ENCODE measurements at regions not wholly inside any gene's neighbourhood (a gene's known extent, or its start where the extent isn't known, plus 50 kb on each side); places are given as distances from the start of the nearest gene placed in this dataset.

- ATAC-seq = no peak
- Mint-ChIP-seq H3K27me3 (ENCODE audit: insufficient read depth, low read depth, poor library complexity) (no peaks in the 10 kb centered on the region), H3K27ac (no peak overlapping the region), H3K9me3 (no peaks in the 10 kb centered on the region), H3K4me1 (no peaks in the 10 kb centered on the region), H3K36me3 (ENCODE audit: low read depth) (no peaks in the 10 kb centered on the region), H3K4me3 (no peak overlapping the region)
- Histone ChIP-seq H3K4me3 (no peak overlapping the region), H3K27ac (ENCODE audit: low read depth) (no peak overlapping the region), H3K9me2 (ENCODE audit: insufficient read depth) (no peaks in the 10 kb centered on the region), H3F3A (replicated peaks; ENCODE audit: low read depth) (no peaks in the 10 kb centered on the region), H3K4me1 (ENCODE audit: insufficient read depth) (no peaks in the 10 kb centered on the region; the same call in 1 of the 2 replicates), H3K4me2 (no peak overlapping the region), H3K79me2 (replicated peaks; ENCODE audit: insufficient read depth) (no peaks in the 10 kb centered on the region), H3K27me3 (ENCODE audit: insufficient read depth) (no peaks in the 10 kb centered on the region), H3K36me3 (ENCODE audit: insufficient read depth) (no peaks in the 10 kb centered on the region), H2AFZ (no peak overlapping the region), H4K20me1 (replicated peaks; ENCODE audit: insufficient read depth) (no peaks in the 10 kb centered on the region)
- TF ChIP-seq REST (IDR thresholded peaks at IDR 0.05; ENCODE audit: unreplicated experiment) (no peak), CTCF (conservative IDR thresholded peaks at IDR 0.05; ENCODE audit: low read depth in 2 of 2) (no peak), ZNF462 (CRISPR knock-in tag; IDR thresholded peaks at IDR 0.05) (no peak), STAT1 (IDR thresholded peaks at IDR 0.05; ENCODE audit: unreplicated experiment) (no peak), EZH2 (IDR thresholded peaks at IDR 0.05; ENCODE audit: low read depth, unreplicated experiment) (no peak), ZNF114 (CRISPR knock-in tag; IDR thresholded peaks at IDR 0.05) (no peak), POLR2AphosphoS5 (IDR thresholded peaks at IDR 0.05; ENCODE audit: low read depth) (no peak), CREB1 (CRISPR knock-in tag; IDR thresholded peaks at IDR 0.05; ENCODE audit: low read depth) (no peak), NANOG (IDR thresholded peaks at IDR 0.05; ENCODE audit: borderline replicate concordance) (no peak), ETS1 (IDR thresholded peaks at IDR 0.05) (no peak), JUNB (IDR thresholded peaks at IDR 0.05; ENCODE audit: unreplicated experiment) (no peak), EZH2phosphoT487 (IDR thresholded peaks at IDR 0.05; ENCODE audit: unreplicated experiment) (no peak)
- DNase-seq (ENCODE audit: low spot score) = no peak
Measured at GRCh38 chr10:107692072-107692471, 527.6 kb upstream of the SORCS1 start.

Data from GM23338 (cell line).